ENCODE measurements at regions not wholly inside any gene's neighbourhood (a gene's known extent, or its start where the extent isn't known, plus 50 kb on each side); places are given as distances from the start of the nearest gene placed in this dataset.
A peak's percentile ranks its signal among the peaks of the same experiment; 100 is the strongest.
"Not testable (repeated sequence)": the region's sequence is repeated elsewhere in the genome, so short reads cannot be mapped to it uniquely, and the experiment has no call there.

DNA sequence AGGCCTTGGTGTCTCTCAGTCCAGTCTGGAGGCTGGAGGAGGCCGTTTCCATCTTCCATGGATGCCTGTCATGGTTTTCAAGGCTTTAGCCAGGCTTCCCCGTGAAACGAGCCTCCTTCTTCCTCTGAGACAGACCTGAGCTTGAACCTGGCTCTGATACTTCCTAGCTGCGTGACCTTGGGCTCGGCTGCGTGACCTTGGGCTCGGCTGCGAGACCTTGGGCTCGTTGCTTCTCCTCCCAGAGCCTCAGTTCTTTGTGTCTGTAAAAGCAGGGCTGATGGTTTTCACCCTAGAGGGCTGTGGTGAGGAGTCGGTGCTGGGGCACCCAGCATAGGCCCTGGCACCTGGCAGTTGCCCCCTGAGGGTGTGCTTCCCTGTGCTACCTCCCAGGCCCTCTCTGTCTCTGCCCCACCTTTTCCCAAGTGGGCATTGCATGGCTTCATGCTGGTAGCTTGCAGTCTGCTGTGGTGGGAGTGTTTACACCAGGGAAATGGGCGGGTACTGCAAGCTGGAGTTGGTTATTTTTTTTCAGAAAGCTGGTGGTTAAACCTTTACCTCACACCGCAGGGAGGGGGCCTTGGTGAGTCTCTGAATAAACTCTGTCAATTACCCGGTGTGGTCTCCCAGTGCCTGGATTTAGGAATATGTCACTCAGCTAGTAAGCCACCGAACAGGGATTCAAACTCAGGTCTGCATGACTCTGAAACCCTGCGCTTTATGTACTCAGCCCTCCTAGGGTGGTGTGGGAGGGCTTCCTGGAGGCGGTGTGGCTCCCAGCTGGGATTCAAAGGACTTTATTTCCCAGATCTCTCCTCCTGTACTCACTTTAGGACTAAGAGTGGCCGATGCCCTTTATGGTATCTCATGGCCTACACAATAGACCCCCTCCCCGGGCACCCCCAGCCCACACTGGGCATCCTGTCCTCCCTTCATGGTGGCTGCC is 129.0 kb upstream of the CIBAR2 start:
- DNase-seq = no peak

DNA sequence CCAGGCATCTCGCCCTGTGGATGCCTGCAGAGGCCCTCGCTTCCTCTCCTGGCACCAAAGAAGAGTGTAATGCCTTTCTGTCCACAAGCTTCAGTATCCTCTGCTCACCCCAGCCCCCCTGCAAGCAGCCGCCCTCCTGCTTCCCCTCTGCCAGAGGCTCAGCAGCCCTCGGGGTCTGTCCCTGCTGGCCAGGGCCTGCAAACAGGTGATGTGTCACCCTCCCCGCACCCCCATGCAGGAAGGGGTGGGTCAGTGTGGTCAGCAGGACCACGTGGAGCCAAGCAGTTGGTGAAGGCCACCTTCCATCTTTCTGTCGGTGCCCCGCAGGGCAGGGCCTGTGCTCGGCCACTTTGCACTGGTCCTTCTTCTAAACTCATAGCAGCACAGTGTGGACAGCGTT is 129.9 kb upstream of the CIBAR2 start:
- DNase-seq = no peak

DNA sequence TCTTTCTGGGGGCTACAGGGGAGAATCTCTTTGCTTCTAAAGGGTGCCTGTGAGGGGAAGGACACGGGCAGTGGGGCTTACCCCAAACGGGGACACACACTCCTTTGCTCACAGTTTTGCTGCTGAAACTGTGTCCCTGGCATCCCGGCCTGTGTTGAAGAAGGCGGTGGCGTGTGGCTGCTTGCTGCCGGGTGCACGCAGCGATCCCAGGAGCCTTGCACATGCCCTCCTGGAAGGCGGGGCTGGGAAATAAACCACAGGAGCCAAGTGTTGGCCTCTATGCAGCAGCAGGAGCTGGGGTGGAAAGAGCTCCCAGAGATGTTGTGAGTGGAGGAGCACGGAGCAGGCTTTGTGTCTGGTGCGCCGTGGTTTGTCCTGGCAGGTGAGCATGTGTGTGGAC is 131.0 kb upstream of the CIBAR2 start:
- DNase-seq = no peak

GRCh38 chr16:85244452-85244851 is 132.2 kb upstream of the CIBAR2 start:
- DNase-seq = not testable (repeated sequence)

- DNase-seq = peak in 1 of 2 experiments; percentile 41
Measured at GRCh38 chr16:85245307-85246172, 133.3 kb upstream of the CIBAR2 start.

DNA sequence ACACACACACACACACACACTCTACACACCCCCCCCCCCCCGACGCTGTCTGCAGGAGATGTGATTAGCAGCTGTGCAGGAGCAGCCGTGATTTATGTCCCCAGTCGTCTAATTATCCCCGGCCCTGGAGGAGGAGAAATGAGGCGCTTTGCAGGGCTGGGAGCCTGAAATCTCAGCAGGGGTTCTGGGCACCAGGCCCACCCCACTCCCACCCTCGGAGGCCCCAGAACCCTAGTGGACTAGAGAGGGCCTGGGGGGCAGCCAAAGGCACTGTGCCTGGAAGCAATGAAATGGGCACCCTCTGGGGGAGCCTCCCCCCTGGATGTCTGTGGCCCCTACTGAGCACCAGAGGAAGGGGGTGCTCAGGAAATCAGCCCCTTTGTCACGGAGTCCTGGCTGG is 134.2 kb upstream of the CIBAR2 start:
- no peak for DNase-seq

DNA sequence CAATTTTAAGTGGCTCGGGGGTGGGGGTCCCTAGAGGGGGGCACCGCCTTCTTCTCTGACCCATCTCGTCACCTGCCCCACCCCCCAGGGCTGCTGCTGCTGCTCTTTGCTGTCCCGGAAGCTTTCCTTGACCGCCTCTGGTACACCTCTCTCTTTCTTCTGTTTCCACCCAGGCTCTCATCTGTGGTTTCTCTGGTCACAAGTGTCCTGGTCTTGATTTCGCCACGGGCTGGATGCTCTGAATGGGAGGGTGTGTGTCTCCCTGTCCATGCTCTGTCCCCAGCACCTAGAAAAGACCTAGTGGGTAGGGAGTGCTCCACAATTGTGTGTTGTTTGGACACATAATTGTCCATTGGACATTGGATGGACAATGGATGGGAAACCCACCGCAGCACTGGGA is 134.7 kb upstream of the CIBAR2 start:
- DNase-seq = no peak

- DNase-seq = no peak
Measured at GRCh38 chr16:85248342-85248741, 136.1 kb upstream of the CIBAR2 start.

GRCh38 chr16:85248857-85249256 is 136.6 kb upstream of the CIBAR2 start:
- no peak for DNase-seq

- DNase-seq = no peak
Measured at GRCh38 chr16:85249418-85250146, 137.3 kb upstream of the CIBAR2 start.

DNA sequence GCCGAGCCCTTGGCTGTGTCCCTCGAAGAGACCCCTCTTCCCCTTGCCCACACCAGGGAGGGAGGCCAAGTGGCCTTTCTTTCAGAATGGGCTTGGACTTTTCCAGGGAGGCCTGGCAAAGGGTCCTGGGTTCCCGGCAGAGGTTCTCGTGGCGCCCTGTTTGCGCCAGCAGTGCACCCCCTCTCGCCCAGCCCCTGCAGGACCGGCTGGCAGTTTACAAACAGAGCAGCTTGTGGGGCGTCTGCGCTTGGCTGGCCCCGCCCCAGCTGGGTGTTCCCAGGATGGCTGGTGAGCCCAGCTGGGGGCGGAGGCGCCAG is 137.8 kb upstream of the CIBAR2 start:
- no peak for DNase-seq

DNA sequence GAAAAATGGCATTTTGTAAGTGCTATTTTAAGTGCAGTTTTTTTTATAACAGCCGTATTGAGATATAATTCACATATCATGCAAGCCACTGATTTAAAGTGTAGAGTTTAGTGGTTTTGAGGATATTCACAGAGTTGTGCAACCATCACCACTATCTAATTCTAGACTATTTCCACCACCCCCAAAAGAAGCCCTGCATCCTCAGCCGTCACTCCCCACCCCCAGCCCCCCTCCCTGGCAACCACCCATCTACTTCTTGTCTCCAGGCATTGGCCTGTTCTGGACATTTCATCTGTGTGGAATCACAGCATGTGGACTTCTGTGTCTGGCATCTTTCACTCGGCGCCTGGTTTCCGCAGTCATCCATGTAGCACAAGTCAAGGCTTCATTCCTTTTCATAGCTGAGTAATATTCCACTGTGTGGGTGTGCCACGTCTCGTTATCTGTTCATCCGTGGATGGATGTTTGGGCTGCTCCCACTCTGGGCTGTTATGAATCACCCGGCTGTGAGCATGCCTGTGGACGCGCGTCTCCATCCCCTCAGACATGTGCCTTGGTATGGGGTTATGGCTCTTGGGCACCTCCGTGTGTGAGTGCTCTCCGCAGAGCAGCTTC is 138.4 kb upstream of the CIBAR2 start:
- DNase-seq = no peak

DNA sequence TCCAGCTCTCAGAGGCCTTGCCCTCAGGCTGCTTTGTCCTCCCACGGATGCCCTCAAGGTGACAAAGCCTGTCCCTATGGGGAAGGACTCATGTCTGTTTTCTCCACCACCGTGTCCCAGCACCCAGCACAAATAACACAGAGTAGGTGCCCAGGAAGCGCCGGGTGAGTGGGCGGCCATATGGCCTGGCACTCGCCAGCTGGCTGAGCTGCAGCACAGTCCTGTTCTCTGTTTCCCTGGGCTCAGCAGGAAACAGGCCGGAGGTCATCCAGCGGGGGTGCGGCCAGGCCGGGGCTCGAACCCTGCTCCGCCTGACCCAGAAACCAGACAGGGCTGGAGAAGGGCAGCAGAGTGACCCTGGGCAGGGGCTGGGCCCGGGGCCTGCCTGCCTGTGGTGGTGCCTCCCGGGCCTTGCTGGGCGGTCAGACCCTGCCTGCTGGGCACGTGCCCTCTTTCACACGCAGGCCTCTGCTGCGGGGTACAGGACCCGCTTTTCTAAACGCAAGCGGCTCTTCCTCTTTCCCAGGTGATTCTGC is 139.0 kb upstream of the CIBAR2 start:
- no peak for DNase-seq

GRCh38 chr16:85252014-85252413 is 139.7 kb upstream of the CIBAR2 start:
- no peak for DNase-seq

DNA sequence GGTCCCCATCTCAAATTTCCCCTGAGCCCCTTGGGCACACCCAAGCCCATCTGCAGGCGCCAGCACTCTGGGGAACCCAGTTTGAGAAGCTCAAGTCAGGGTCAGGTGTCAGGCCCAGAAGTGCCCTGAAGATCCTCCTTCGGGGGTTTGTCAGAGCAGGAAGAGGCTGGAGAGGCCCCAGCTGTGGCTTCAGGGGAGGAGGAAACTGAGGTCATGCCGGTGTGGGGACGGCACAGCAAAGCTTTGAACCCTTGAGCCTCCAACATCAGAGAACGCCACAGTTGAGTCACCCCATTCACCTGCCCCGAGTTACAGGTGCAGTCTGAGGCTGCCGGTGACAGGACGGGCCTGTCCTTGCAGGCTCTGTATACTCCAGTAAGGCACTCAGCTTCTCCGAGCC is 140.2 kb upstream of the CIBAR2 start:
- DNase-seq = no peak

DNA sequence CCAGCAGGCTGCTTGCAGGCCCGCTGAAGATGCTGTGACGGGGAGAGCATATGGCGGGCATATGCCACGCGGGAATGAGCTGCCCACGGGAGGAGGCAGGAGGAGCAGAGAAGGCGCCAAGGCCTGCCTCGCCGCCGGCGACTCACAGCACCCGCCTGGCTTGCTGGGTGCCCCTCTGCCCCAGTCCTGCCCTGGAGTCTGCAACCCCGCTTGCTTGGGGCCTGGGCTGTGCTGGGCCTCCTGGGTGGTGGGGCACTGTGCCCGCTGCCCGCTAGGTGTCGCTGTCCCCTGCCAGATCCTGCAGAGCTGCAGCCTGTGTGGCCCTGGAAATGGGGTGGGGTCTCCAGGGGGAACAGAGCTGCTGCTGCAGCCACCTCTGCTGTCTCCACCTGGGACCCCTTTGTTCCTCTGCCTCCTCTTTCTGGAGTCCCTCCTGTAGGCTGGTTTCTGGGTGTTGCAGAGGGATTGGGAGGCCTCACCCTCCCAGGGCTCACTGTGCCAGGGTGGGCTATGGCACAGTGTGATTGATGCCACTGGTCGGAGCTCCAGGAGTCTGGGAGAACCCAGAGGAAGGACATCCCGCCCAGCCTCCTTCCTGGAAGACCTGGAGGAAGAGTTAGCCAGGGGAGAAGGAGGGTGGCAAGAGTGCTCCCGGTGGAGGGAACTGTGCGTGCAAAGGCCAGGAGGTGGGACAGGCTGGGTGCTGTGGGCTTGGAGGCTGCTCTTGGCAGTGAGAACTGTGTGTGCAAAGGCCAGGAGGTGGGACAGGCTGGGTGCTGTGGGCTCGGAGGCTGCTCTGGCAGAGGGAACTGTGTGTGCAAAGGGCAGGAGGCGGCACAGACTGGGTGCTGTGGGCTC is 141.0 kb upstream of the CIBAR2 start:
- peak in 1 of 2 experiments; percentile 17 for DNase-seq

DNA sequence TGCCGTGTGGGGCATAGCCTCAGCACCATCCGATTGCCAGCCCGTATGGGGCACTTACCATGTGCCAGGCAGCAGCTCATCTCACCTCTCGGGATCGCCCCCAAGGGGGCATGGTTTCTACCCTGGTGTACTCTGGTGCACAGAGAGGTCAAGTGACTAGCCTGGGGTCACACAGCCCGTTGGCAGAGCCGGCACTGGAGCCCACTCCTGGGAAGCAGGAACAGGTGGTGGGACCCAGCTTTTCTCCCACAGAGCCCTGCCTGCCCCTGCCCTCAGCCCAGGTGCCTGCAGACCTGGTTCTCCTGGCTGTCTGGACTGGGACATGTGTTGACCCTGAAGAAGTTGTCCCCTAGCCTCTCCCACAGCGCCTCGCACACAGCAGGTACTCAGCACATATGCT is 141.8 kb upstream of the CIBAR2 start:
- no peak for DNase-seq

DNA sequence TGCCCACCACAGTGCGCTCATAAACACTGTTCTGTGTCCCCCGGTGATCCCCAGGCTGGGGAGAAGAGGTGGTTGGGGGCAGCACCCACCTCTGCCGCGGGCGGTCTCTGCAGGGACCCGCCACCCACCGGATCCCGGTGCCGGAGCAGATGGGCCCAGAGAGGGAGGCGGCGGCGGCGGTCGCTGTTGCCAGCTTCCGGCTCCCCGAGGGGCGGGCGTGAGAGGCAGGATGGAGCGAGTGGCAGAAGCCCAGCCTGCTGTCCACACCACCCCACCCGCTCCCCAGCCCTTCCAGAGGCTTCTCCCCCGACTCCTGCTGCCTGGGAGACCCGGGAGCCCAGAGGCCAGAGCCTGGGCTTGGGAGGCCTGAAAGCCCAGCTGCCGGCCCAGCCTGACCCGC is 142.6 kb upstream of the CIBAR2 start:
- no peak for DNase-seq

DNA sequence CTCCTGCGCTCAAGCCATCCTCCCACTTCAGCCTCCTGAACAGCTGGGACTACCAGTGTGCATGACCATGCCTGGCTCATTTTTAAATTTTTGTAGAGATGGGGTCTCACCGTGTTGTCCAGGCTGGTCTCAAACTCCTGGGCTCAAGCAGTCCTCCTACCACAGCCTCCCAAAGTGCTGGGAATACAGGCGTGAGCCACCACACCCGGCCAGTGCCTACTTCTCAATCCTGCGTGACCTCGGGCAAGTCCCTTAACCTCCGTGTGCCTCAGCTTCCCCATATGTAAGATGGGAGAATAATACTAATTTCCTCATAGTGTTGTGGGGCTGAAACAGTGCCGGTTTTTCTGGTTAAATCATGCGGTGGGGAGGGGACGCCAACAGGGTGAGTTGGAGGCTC is 143.5 kb upstream of the CIBAR2 start:
- no peak for DNase-seq

GRCh38 chr16:85256190-85256739 is 144.0 kb upstream of the CIBAR2 start:
- no peak for DNase-seq

DNA sequence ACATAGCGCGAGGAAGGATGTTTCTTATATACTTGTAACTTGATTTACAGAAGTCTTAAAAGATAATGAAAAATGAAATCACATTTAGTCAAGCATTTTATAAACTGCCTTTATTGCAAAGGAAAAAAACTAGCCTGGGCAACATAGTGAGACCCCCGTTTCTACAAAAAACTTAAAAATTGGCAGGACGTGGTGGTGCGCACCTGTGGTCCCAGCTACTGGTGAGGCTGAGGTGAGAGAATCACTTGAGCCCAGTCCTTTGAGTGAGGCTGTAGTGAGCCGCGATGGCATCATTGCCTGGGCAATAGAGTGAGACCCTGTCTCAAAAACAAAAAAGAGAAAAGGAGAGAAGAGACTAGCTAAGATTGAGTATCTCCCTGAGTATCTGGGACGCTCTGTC is 145.2 kb upstream of the CIBAR2 start:
- DNase-seq = no peak

All from SW 1271 (cell line).